CD14-positive monocyte (primary cell): ENCODE measurements at regions not wholly inside any gene's neighbourhood (a gene's known extent, or its start where the extent isn't known, plus 50 kb on each side); places are given as distances from the start of the nearest gene placed in this dataset.
A peak's percentile ranks its signal among the peaks of the same experiment; 100 is the strongest.

Experiments
- DNase-seq, 3 donors: peaks; one replicate each; pipeline ENCODE4 v3.0.0-alpha.2; 2011 to 2022
- H2AFZ ChIP-seq: 2 replicates; pipeline ENCODE4 v1.6.0; 2012; ENCODE audit warnings: mild to moderate bottlenecking, low read depth, low read length, inconsistent platforms; ENCODE audit not compliant: insufficient read depth, poor library complexity, severe bottlenecking
- H3K27ac ChIP-seq, 2 donors: 1 replicate in 1 of 2; 2 replicates in 1 of 2; pipeline ENCODE4 v1.5.1; 2012 to 2013; ENCODE audit warnings: low read length in 2 of 2, control low read depth in 1 of 2, inconsistent platforms in 1 of 2, low read depth in 1 of 2, mild to moderate bottlenecking in 1 of 2
- H3K27me3 ChIP-seq, 2 donors: one replicate each; pipeline versions ENCODE4 v1.6.0 to v1.6.1; 2011 to 2013; ENCODE audit warnings: low read length in 2 of 2; ENCODE audit not compliant: control insufficient read depth in 2 of 2, insufficient read depth in 2 of 2
- H3K36me3 ChIP-seq, 2 donors: replicated peaks in 1 of 2; 1 replicate in 1 of 2; 2 replicates in 1 of 2; pipeline versions ENCODE4 v1.5.1 to v1.6.1; 2012 to 2013; ENCODE audit warnings: low read length in 2 of 2, control low read depth in 1 of 2, inconsistent platforms in 1 of 2, mild to moderate bottlenecking in 1 of 2; ENCODE audit not compliant: insufficient read depth in 2 of 2, control insufficient read depth in 1 of 2
- H3K4me1 ChIP-seq, 2 donors: 1 replicate in 1 of 2; 2 replicates in 1 of 2; pipeline versions ENCODE4 v1.5.1 to v1.6.1; 2012 to 2013; ENCODE audit warnings: low read length in 2 of 2, control low read depth in 1 of 2, inconsistent platforms in 1 of 2, mild to moderate bottlenecking in 1 of 2, moderate library complexity in 1 of 2; ENCODE audit not compliant: insufficient read depth in 2 of 2, control insufficient read depth in 1 of 2
- H3K4me2 ChIP-seq: replicated peaks from 2 replicates; pipeline ENCODE3; 2012; ENCODE audit warnings: low read length, moderate library complexity, mild to moderate bottlenecking; ENCODE audit not compliant: poor library complexity, severe bottlenecking; ENCODE audit errors: extremely low read depth
- H3K4me3 ChIP-seq, 3 experiments: fragments of 200-600 bp in 1 of 3; sonication (generic) in 1 of 3; replicated peaks in 1 of 3; 1 replicate in 2 of 3; 2 replicates in 1 of 3; pipeline ENCODE4 v1.5.1; 2011 to 2013; ENCODE audit warnings: low read length in 3 of 3, mild to moderate bottlenecking in 3 of 3, control low read depth in 2 of 3, low read depth in 2 of 3, inconsistent platforms in 1 of 3, moderate library complexity in 1 of 3
- H3K79me2 ChIP-seq: 2 replicates; pipeline ENCODE4 v1.6.0; 2012; ENCODE audit warnings: mild to moderate bottlenecking, control low read depth, inconsistent platforms, low read length, moderate library complexity; ENCODE audit not compliant: insufficient read depth
- H3K9ac ChIP-seq: 2 replicates; pipeline ENCODE4 v1.6.0; 2017; ENCODE audit warnings: low read length, mild to moderate bottlenecking; ENCODE audit not compliant: insufficient read depth, poor library complexity, severe bottlenecking
- H3K9me3 ChIP-seq, 2 donors: replicated peaks in 1 of 2; 1 replicate in 1 of 2; 2 replicates in 1 of 2; pipeline versions ENCODE4 v1.5.1 to v1.6.1; 2012 to 2013; ENCODE audit warnings: low read length in 2 of 2, control low read depth in 1 of 2; ENCODE audit not compliant: control insufficient read depth in 1 of 2, insufficient read depth in 1 of 2
- H4K20me1 ChIP-seq: 2 replicates; pipeline ENCODE4 v1.6.0; 2012; ENCODE audit warnings: mild to moderate bottlenecking, low read length, control low read depth, moderate library complexity; ENCODE audit not compliant: insufficient read depth
- H3K27ac Mint-ChIP-seq, 7 donors: one replicate each; pipeline ENCODE4 v1.8.0; 2020; ENCODE audit warnings: mild to moderate bottlenecking in 7 of 7, mixed read lengths in 7 of 7, moderate library complexity in 6 of 7, inconsistent platforms in 2 of 7
- H3K27me3 Mint-ChIP-seq, 3 donors: one replicate each; pipeline ENCODE4 v1.8.0; 2021 to 2022; ENCODE audit warnings: low read depth in 3 of 3, mild to moderate bottlenecking in 3 of 3, mixed read lengths in 3 of 3, moderate library complexity in 3 of 3, inconsistent platforms in 1 of 3
- H3K36me3 Mint-ChIP-seq, 2 donors: one replicate each; pipeline ENCODE4 v1.8.0; 2020; ENCODE audit warnings: mixed read lengths in 2 of 2, inconsistent platforms in 1 of 2, mild to moderate bottlenecking in 1 of 2
- H3K4me1 Mint-ChIP-seq: one replicate; pipeline ENCODE4 v1.8.0; 2020; ENCODE audit warnings: mild to moderate bottlenecking, mixed read lengths
- H3K4me3 Mint-ChIP-seq, 2 donors: one replicate each; pipeline ENCODE4 v1.8.0; 2020; ENCODE audit warnings: mild to moderate bottlenecking in 2 of 2, mixed read lengths in 2 of 2, moderate library complexity in 1 of 2
- H3K9me3 Mint-ChIP-seq, 7 donors: one replicate each; pipeline ENCODE4 v1.8.0; 2020 to 2022; ENCODE audit warnings: mixed read lengths in 7 of 7, mild to moderate bottlenecking in 6 of 7, moderate library complexity in 6 of 7, inconsistent platforms in 2 of 7
- CTCF ChIP-seq: fragments of 200-600 bp; IDR thresholded peaks from one replicate; pipeline ENCODE4 v1.8.0; 2022; ENCODE audit warnings: antibody characterized with exemption, mild to moderate bottlenecking
- WGBS: methylation state at CpG from one replicate; pipeline ENCODE4 v1.1.5; 2013; ENCODE audit warnings: missing lambda C conversion rate; ENCODE audit not compliant: insufficient coverage; 5-methylcytosine and 5-hydroxymethylcytosine counted together
- intact Hi-C, 2 donors: fragments of 100-400 bp; cut with micrococcal nuclease; formaldehyde crosslinking; loops; one replicate each; pipeline versions ENCODE4 v1.15.0 to v1.15.1; 2023

GRCh38 chr16:80100186-80100585, 440.6 kb upstream of the DYNLRB2 start:
- Mint-ChIP-seq H3K27ac (peak overlapping the region in 1 of 7 donors; percentile 24), H3K4me1 (no peaks in the 10 kb centered on the region), H3K36me3 (no peaks in the 10 kb centered on the region), H3K27me3 (peaks cover 0 to 4% (median 3%) of the 10 kb centered on the region in 3 donors), H3K9me3 (peaks cover 0 to 4% (median 3%) of the 10 kb centered on the region in 7 donors), H3K4me3 (no peak overlapping the region)
- no peaks in the 10 kb centered on the region for H3K36me3 ChIP-seq
- intact Hi-C loops: no loop called here
- no peaks in the 10 kb centered on the region for H3K27me3 ChIP-seq
- TF ChIP-seq CTCF: no peak
- no peaks in the 10 kb centered on the region for H4K20me1 ChIP-seq
- H3K79me2 ChIP-seq: no peaks in the 10 kb centered on the region
- H2AFZ ChIP-seq: no peak overlapping the region
- H3K4me2 ChIP-seq: no peak overlapping the region
- no peak overlapping the region for H3K27ac ChIP-seq
- no peaks in the 10 kb centered on the region for H3K4me1 ChIP-seq
- H3K9ac ChIP-seq: no peak overlapping the region
- no peak overlapping the region for H3K4me3 ChIP-seq
- no peaks in the 10 kb centered on the region for H3K9me3 ChIP-seq
- no peak for DNase-seq

GRCh38 chr16:80097098-80097497, 443.7 kb upstream of the DYNLRB2 start:
- Mint-ChIP-seq H3K4me3 (no peak overlapping the region), H3K9me3 (peaks cover 0 to 3% (median 3%) of the 10 kb centered on the region in 7 donors), H3K4me1 (no peaks in the 10 kb centered on the region), H3K36me3 (no peaks in the 10 kb centered on the region), H3K27ac (no peak overlapping the region), H3K27me3 (peaks cover 0 to 3% (median 1%) of the 10 kb centered on the region in 3 donors)
- DNase-seq: no peak
- no peak overlapping the region for H2AFZ ChIP-seq
- no peaks in the 10 kb centered on the region for H3K79me2 ChIP-seq
- no peaks in the 10 kb centered on the region for H3K9me3 ChIP-seq
- no peaks in the 10 kb centered on the region for H4K20me1 ChIP-seq
- no peak overlapping the region for H3K9ac ChIP-seq
- H3K4me1 ChIP-seq: no peaks in the 10 kb centered on the region
- intact Hi-C loops: no loop called here
- no peak overlapping the region for H3K4me3 ChIP-seq
- H3K36me3 ChIP-seq: no peaks in the 10 kb centered on the region
- no peak for TF ChIP-seq CTCF
- 67% methylated on average over 1 of the region's 1 CpG for WGBS
- no peak overlapping the region for H3K27ac ChIP-seq
- H3K27me3 ChIP-seq: no peaks in the 10 kb centered on the region
- H3K4me2 ChIP-seq: no peak overlapping the region
